Hematopoietic multipotent progenitor cell treated with erythropoietin and hydrocortisone succinate and interleukin-3 and kit ligand, for 4 days (in vitro differentiated cells): ENCODE measurements at regions not wholly inside any gene's neighbourhood (a gene's known extent, or its start where the extent isn't known, plus 50 kb on each side); places are given as distances from the start of the nearest gene placed in this dataset.
"Not testable (repeated sequence)": the region's sequence is repeated elsewhere in the genome, so short reads cannot be mapped to it uniquely, and the experiment has no call there.

Experiments used
- DNase-seq: peaks from one replicate; pipeline ENCODE4 v3.0.0-alpha.2; 2015

GRCh38 chr5:152529440-152529839, 124.4 kb upstream of the NMUR2 start:
- DNase-seq = no peak

GRCh38 chr5:152532714-152533113, 127.6 kb upstream of the NMUR2 start:
- peak; percentile 68 for DNase-seq

DNA sequence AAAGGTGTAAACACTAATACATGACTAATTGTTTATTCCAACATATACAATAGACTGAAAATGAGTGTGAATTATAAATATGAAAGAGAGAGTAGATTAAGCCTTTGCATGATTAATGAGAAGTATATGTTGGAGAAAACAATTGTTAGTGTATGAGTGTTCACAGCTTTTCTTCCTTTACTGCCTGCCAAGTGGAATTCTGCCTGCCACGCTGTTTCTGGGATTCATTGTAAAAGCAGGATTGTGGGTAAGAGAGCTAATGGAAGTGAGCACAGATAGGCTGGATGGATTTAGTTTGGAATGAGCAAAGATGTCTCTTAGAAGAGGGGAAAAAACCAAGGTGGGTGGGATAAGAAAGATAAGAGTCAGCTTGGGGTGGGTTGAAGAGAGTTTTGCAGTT, 129.6 kb upstream of the NMUR2 start:
- no peak for DNase-seq

GRCh38 chr5:152542741-152543140, 137.7 kb upstream of the NMUR2 start:
- peak; percentile 32 for DNase-seq

DNA sequence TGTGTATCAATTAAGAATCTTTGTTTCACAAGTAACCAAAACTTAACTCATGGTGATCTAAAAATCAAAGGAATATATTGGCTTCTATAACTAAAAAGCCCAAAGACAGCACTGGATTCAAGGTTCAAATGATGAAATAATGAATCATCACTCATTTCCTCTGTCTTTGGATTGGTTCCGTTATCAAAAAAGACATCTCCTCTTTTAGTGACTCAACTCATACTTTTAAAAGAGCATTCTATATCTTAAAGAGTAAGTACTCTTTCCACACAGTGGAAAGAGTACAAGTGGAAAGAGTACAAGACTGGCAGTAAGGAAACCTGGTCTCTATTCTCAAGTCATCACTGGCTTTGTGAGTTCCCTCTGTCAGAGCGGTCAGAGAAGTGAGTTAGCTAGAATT, 141.4 kb upstream of the NMUR2 start:
- DNase-seq = no peak

- DNase-seq = no peak
Measured at GRCh38 chr5:152547202-152547601, 142.1 kb upstream of the NMUR2 start.

DNA sequence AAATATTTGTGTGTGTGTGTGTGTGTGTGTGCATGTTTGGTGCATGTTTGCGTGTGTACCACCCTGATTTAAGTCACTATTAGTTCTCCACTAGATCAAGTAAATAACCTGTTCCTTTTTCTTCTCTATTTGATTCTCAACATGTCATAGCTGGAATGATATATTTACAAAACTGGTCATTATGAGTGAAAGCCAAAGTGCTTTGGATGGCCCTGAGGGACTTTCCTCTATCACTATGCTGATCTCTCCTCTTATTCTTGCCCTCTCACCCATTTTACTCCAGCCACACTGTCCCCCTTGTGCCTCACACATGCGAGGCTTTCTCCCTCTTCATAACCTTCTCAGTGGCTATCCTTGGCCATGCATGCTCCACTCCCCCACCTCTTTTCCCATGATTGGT, 144.6 kb upstream of the NMUR2 start:
- DNase-seq = no peak

DNA sequence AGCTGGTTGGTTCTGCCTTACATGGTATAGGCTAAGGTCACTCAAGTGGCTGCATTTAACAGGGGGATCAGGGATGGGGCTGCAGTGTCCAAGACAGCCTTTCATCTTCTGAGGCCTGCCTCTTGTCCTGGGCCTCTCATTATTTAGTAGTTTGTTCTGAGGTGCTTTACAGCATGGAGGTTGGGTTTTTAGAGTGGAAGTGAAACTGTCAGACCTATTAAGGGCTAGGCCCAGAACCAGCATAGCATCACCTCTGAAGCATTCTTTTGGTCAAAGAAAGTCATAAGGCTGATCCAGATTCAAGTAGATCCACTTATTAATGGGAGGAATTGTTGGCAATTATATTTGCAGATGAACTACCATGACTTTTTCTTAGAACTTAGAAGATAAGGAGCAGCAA, 146.0 kb upstream of the NMUR2 start:
- no peak for DNase-seq

GRCh38 chr5:152556784-152557183, 151.7 kb upstream of the NMUR2 start:
- no peak for DNase-seq

- peak; percentile 68 for DNase-seq
Measured at GRCh38 chr5:152560512-152561137, 155.5 kb upstream of the NMUR2 start.

GRCh38 chr5:152568016-152568415, 162.9 kb upstream of the NMUR2 start:
- DNase-seq = no peak

DNA sequence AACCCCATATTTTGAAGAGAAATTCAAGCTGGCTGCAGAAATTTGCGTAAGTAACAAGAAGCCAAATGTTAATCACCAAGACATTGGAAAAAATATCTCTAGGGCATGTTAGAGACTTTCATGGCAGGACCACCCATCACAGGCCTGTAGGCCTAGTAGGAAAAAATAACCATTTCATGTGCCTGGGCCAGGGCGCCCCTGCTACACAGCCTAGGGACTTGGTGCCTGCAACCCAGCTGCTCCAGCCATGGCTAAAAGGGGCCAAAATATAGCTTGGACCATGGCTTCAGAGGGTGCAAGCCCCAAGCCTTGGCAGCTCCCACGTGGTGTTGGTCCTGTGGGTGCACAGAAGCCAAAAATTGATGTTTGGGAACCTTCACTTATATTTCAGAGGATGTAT, 167.7 kb upstream of the NMUR2 start:
- no peak for DNase-seq

- no peak for DNase-seq
Measured at GRCh38 chr5:152584103-152584502, 179.0 kb upstream of the NMUR2 start.

GRCh38 chr5:152592416-152592815, 187.3 kb upstream of the NMUR2 start:
- DNase-seq = no peak

DNA sequence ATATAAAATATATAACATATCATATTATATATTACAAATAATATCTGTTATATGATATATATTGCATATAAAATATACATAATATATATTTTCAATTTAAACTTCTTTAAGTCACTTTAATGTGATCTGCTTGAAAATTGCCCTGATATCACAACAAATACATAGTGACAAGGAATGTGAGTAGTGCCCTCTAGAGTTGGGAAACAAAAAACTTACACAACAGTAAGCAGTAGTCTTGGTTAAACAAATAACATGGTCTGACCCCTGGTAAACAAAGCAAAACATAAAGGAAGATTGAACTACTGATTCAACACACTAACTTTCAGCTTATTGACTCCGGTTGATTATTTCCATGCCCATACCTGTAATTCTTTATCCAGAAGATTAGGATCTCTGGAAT, 188.3 kb upstream of the NMUR2 start:
- DNase-seq = peak; percentile 5

- no peak for DNase-seq
Measured at GRCh38 chr5:152595405-152595804, 190.3 kb upstream of the NMUR2 start.

DNA sequence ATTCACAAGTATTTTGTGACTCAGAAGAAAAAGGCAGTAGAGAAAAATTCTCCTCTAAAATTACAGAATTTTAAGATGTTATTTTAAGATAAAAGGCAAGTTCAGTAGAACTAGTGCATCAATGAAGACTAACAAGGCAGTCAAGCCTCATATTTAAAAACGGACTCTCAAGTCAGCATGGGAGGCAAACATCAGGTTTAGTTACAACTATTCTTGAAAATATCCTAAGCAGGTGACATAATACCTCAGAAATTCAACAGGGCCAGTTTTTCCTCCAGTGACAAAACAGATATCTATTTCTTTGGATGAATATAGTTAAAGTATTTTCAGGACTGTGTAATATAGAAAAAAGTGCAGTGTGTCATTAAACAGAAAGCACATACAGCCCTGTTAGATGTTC, 194.0 kb upstream of the NMUR2 start:
- no peak for DNase-seq

- DNase-seq = no peak
Measured at GRCh38 chr5:152601806-152602732, 197.0 kb upstream of the NMUR2 start.

GRCh38 chr5:152606050-152606449, 201.0 kb upstream of the NMUR2 start:
- DNase-seq = not testable (repeated sequence)

DNA sequence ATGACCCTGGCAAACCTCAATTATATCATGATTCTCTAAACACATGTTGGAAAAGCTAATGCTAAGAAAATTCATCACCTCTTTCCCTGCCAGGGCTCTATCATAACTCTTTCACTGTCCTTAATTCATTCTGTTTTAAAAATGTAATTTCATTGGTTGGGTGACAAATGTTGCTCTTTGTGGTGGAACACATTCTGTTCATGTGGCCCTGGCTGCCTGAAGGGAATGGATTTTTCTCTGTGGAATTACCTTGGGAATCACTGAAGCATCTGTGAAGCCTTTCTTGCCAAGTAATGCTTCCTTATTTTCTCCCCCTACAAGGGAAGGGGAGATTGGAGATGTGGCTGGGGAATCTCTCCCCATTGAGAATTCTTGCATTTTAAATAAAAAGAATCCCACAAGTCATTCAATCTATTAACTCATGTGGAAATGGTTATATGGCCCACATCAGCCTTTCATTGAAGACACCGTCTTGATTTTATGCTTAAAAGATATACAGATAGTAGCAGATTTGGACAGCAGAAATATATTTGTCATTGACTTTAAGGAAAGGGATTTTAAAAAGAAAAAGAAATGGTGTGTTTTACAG, 201.8 kb upstream of the NMUR2 start:
- DNase-seq = no peak

DNA sequence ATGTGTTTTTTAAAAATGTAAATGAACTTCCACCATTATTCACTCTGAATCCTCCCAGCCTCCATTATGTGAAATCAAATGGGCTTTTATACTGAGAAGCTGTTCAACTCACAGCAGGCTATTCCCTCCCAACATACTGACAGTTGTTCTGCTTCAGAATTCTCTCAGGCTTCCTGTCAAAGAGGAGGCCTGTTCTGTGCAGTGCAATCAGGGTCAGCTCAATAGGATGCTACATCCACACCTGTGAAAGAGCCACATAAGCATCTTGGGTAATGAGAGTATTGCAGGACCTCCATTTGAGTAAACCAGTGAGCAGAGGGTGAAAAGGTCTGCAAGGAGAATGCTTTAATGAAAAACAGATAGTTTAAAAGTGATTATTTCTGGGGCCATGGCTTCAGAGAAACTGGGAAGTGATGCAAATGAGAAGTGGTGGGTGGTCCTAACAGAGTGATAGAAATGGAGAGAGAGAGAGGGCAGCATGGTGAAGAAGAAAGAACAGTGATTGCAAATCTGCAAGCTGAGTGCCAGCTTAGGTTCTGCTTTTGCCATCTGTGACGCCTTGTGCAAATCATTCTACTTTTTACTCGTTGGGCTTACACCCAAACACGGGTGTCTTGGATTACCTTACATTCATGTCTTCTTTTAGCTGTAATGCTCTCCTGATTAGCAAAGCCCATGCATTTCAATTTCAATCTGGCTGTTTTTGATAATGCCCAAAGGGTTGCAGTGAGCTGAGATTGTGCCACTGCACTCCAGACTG, 202.5 kb upstream of the NMUR2 start:
- DNase-seq = no peak

GRCh38 chr5:152608458-152608857, 203.4 kb upstream of the NMUR2 start:
- no peak for DNase-seq

GRCh38 chr5:152619756-152620155, 214.7 kb upstream of the NMUR2 start:
- DNase-seq = no peak
